Right lobe of liver (tissue), 4 donors: ENCODE measurements at regions not wholly inside any gene's neighbourhood (a gene's known extent, or its start where the extent isn't known, plus 50 kb on each side); places are given as distances from the start of the nearest gene placed in this dataset.

Experiments
- CTCF ChIP-seq, 4 donors: fragments of 200-600 bp in 3 of 4; fragments of 450-650 bp in 1 of 4; IDR thresholded peaks; one replicate each; pipeline versions ENCODE4 v1.5.1 to v1.8.0; 2016 to 2022; ENCODE audit warnings: antibody characterized with exemption in 4 of 4, mild to moderate bottlenecking in 2 of 4
- POLR2A ChIP-seq: fragments of 450-650 bp; IDR thresholded peaks from one replicate; pipeline ENCODE4 v1.6.1; 2017; ENCODE audit warnings: antibody characterized with exemption, mild to moderate bottlenecking
- donor health status: DM: no; HTN: no; CAD: no.
- donor health status: DM: no; HTN: no; CAD: no.
- donor health status: DM: no; HTN: yes; CAD: no.

DNA sequence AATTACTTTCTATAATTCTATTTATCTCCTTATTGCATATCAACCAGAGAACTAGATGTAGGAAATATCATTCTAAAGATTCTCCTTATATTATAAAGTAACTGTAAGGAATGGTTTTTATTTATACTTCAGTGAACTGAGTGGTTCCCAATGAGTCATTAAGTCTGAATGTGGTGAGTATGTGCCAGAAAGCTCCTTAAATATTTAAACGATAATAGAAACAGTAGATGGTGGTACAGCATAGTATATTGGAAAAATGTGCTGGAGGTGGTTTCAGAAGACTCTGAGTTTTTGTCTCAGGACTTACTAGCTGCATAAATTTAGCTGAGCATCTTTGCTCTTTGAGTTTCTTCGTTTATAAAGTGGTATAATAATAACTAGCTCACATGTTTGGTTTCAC is 653.5 kb downstream of the FAM181B start:
- TF ChIP-seq CTCF (IDR thresholded peaks at IDR 0.05) = no peak
- TF ChIP-seq POLR2A = no peak
